ENCODE measurements at regions not wholly inside any gene's neighbourhood (a gene's known extent, or its start where the extent isn't known, plus 50 kb on each side); places are given as distances from the start of the nearest gene placed in this dataset.

DNA sequence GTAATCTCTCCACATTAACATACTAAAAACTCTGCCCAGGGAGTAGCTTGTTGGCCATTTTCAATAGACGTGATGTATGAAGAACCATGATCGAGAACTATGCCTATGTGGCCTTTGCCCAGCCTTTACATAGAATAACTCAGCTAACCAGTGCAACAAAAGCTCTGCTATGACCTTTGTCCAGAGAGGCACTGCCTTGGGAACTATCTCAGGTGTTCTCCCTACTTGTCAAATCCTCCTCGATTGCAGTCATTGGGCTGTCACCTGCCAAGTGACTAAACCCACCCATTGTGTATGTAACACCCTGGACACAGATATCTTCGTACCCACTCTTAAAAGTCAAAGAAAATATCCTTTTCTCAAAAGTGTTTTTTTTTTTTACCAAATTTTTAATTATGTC is 610.3 kb upstream of the GALNTL6 start:
- H3K9me3 ChIP-seq (ENCODE audit: control insufficient read depth, low read length) = no peaks in the 10 kb centered on the region
- Mint-ChIP-seq H3K9me3 (no peaks in the 10 kb centered on the region), H3K36me3 (ENCODE audit: low read depth) (no peaks in the 10 kb centered on the region), H3K27me3 (ENCODE audit: insufficient read depth) (no peaks in the 10 kb centered on the region), H3K27ac (no peak overlapping the region), H3K4me3 (no peak overlapping the region), H3K4me1 (no peaks in the 10 kb centered on the region)
- DNase-seq = no peak
- 80 to 93% methylated on average over 1 to 4 of the region's 4 CpGs for WGBS, 2 experiments (ENCODE audit: insufficient coverage in 1 of 2, insufficient read length in 1 of 2)
- TF ChIP-seq CTCF (conservative IDR thresholded peaks at IDR 0.05) = no peak
- H3K9ac ChIP-seq (ENCODE audit: extremely low read depth, low read length, poor library complexity, severe bottlenecking) = no peak overlapping the region
- H3K27me3 ChIP-seq (ENCODE audit: control insufficient read depth, insufficient read depth, low read length, poor library complexity, severe bottlenecking) = no peaks in the 10 kb centered on the region
- H3K4me1 ChIP-seq (ENCODE audit: control insufficient read depth, insufficient read depth, low read length) = no peaks in the 10 kb centered on the region
- no peaks in the 10 kb centered on the region for H3K36me3 ChIP-seq (ENCODE audit: control insufficient read depth, insufficient read depth, low read length)
- no peak overlapping the region for H3K4me3 ChIP-seq (ENCODE audit: low read length)
- no peak overlapping the region for H3K27ac ChIP-seq (ENCODE audit: low read depth, low read length)

- no peaks in the 10 kb centered on the region for H3K27me3 ChIP-seq (ENCODE audit: control insufficient read depth, insufficient read depth, low read length, poor library complexity, severe bottlenecking)
- no peaks in the 10 kb centered on the region for H3K4me1 ChIP-seq (ENCODE audit: control insufficient read depth, insufficient read depth, low read length)
- H3K9ac ChIP-seq (ENCODE audit: extremely low read depth, low read length, poor library complexity, severe bottlenecking) = no peak overlapping the region
- H3K4me3 Mint-ChIP-seq = no peak overlapping the region
- H3K27ac ChIP-seq (ENCODE audit: low read depth, low read length) = no peak overlapping the region
- H3K27me3 Mint-ChIP-seq (ENCODE audit: insufficient read depth) = no peaks in the 10 kb centered on the region
- H3K9me3 ChIP-seq (ENCODE audit: control insufficient read depth, low read length) = no peaks in the 10 kb centered on the region
- DNase-seq = peak; percentile 68
- 100% methylated on average over 2 of the region's 2 CpGs; no CpG with 5 or more reads in 1 of the 2 experiments for WGBS, 2 experiments (ENCODE audit: insufficient coverage in 1 of 2, insufficient read length in 1 of 2)
- peak; percentile 58 for TF ChIP-seq CTCF (conservative IDR thresholded peaks at IDR 0.05)
- no peak overlapping the region for H3K4me3 ChIP-seq (ENCODE audit: low read length)
- no peaks in the 10 kb centered on the region for H3K36me3 ChIP-seq (ENCODE audit: control insufficient read depth, insufficient read depth, low read length)
- peaks cover 10% of the 10 kb centered on the region for H3K4me1 Mint-ChIP-seq
- H3K9me3 Mint-ChIP-seq = no peaks in the 10 kb centered on the region
- H3K36me3 Mint-ChIP-seq (ENCODE audit: low read depth) = no peaks in the 10 kb centered on the region
- no peak overlapping the region for H3K27ac Mint-ChIP-seq
Measured at GRCh38 chr4:171186700-171187099, 626.5 kb upstream of the GALNTL6 start.

DNA sequence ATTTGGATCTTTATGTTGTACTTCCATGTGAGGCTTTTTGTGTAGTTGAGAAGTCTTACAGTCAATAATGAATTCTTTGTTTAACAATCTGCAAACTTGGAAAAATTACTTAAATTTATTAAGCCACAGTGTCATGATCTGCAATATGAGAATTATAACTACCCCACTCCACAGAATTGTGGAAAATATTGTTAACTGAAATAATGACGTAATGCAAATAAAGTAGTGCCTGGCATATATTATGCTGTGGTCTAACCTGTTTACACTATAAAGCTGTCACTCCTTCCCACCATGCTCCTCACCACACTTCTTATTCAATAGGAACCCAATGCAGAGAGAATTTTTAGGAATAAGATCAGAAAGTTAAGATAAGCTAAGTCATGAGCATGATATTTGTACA is 632.1 kb upstream of the GALNTL6 start:
- Histone ChIP-seq H3K27me3 (ENCODE audit: control insufficient read depth, insufficient read depth, low read length, poor library complexity, severe bottlenecking) (no peaks in the 10 kb centered on the region), H3K27ac (ENCODE audit: low read depth, low read length) (no peak overlapping the region), H3K9ac (ENCODE audit: extremely low read depth, low read length, poor library complexity, severe bottlenecking) (no peak overlapping the region), H3K4me3 (ENCODE audit: low read length) (no peak overlapping the region), H3K9me3 (ENCODE audit: control insufficient read depth, low read length) (no peaks in the 10 kb centered on the region), H3K4me1 (ENCODE audit: control insufficient read depth, insufficient read depth, low read length) (peaks cover 3% of the 10 kb centered on the region), H3K36me3 (ENCODE audit: control insufficient read depth, insufficient read depth, low read length) (no peaks in the 10 kb centered on the region)
- H3K4me1 Mint-ChIP-seq = peaks cover 9% of the 10 kb centered on the region
- no peak overlapping the region for H3K27ac Mint-ChIP-seq
- DNase-seq = no peak
- no peaks in the 10 kb centered on the region for H3K27me3 Mint-ChIP-seq (ENCODE audit: insufficient read depth)
- TF ChIP-seq CTCF (conservative IDR thresholded peaks at IDR 0.05) = no peak
- H3K9me3 Mint-ChIP-seq = no peaks in the 10 kb centered on the region
- no peaks in the 10 kb centered on the region for H3K36me3 Mint-ChIP-seq (ENCODE audit: low read depth)
- WGBS, 2 experiments (ENCODE audit: insufficient coverage in 1 of 2, insufficient read length in 1 of 2) = 100% methylated on average over 1 of the region's 1 CpG; no CpG with 5 or more reads in 1 of the 2 experiments
- no peak overlapping the region for H3K4me3 Mint-ChIP-seq
